GM13976 (cell line): ENCODE measurements at regions not wholly inside any gene's neighbourhood (a gene's known extent, or its start where the extent isn't known, plus 50 kb on each side); places are given as distances from the start of the nearest gene placed in this dataset.

Source experiments
- DNase-seq: peaks from one replicate; pipeline ENCODE4 v3.0.0; 2012; ENCODE audit warnings: low spot score
- in situ Hi-C: fragments of 300-500 bp; cut with MboI; formaldehyde crosslinking; loops from one replicate; pipeline ENCODE4 v1.12.0; 2022; ENCODE audit warnings: low sequenced_read_pairs, mixed read lengths, inconsistent platforms; ENCODE audit not compliant: unreplicated experiment
- TF ChIP-seq, protein P1 (sequence below): IDR thresholded peaks from 2 replicates; pipeline ENCODE4 v1.5.1; 2012; ENCODE audit warnings: borderline replicate concordance, mild to moderate bottlenecking; ENCODE audit not compliant: insufficient read depth; ENCODE audit errors: extremely low read depth, missing control alignments, control extremely low read depth

DNA sequence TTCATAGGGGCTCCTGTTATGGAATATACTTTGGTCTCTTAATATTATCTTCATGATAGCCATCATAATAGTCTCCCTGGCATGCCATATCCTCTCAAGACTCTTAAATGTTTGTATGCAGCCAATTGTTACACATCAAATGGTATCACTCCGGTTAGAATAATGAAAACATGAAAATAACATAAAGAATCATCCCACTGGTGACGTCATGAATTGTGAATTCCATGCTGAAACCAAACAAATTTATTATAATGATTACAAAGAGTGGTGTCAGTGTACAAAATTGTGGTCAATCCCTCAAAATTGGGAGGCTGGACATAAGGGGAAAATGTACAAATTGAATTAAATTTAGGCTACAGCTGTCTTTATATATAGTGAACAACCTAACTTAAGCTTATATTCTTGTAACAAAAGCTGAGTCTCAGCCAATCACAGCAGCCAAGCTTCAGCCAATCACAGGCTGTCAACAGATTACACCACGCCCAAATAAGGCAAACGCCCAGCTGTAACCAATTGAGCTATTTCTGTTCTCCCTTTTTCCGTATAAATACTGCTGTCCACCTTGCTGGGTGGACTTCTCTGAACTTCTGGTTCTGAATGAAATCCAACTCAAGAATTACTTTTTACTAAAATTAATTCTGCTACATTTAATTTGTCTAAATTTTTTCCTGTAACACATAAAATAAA lies 156.1 kb downstream of the CHD9NB start:
- DNase-seq: no peak
- TF ChIP-seq, protein P1, sequence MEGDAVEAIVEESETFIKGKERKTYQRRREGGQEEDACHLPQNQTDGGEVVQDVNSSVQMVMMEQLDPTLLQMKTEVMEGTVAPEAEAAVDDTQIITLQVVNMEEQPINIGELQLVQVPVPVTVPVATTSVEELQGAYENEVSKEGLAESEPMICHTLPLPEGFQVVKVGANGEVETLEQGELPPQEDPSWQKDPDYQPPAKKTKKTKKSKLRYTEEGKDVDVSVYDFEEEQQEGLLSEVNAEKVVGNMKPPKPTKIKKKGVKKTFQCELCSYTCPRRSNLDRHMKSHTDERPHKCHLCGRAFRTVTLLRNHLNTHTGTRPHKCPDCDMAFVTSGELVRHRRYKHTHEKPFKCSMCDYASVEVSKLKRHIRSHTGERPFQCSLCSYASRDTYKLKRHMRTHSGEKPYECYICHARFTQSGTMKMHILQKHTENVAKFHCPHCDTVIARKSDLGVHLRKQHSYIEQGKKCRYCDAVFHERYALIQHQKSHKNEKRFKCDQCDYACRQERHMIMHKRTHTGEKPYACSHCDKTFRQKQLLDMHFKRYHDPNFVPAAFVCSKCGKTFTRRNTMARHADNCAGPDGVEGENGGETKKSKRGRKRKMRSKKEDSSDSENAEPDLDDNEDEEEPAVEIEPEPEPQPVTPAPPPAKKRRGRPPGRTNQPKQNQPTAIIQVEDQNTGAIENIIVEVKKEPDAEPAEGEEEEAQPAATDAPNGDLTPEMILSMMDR: no peak
- in situ Hi-C loops: no loop called here

DNA sequence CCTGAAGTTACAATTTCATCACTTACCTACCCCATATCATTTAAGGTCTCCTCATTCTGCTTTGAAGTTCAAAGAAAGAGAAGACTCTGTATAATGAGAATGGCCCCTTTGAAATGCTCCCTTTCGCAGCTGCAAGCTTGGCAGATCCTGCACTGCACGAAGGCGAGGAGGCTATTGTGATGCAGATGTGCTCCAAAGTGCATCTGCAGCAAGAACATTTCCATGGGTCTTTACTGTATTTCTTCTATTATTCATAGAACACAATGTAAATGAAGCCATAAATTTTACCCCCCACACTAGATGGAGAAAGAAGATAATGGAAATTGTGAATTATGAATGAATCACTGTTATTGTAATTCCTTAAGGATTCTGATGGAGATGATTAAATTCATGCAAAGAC lies 178.7 kb downstream of the CHD9NB start:
- DNase-seq: no peak
- in situ Hi-C loops: no loop called here
- TF ChIP-seq, protein P1: no peak

DNA sequence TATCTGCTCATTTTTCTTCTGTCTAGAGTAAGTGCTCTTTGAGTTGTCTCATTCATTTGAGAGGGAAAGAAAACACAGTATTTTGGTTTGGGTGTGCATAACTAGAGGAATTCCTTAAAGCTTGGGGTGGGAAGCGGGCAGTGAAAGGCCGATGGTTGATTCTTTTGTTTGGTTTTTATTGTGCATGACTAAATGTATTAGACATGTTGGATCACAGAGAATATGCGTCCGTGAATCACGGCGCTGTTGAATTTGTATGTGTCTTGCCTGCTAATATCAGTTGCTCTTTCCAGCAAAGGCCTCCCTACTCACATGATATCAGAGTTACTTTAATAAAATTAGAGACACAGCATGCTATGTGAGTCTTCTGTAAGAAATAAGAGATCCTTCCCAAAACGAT lies 180.0 kb downstream of the CHD9NB start:
- TF ChIP-seq, protein P1: no peak
- no peak for DNase-seq
- in situ Hi-C loops: no loop called here

DNA sequence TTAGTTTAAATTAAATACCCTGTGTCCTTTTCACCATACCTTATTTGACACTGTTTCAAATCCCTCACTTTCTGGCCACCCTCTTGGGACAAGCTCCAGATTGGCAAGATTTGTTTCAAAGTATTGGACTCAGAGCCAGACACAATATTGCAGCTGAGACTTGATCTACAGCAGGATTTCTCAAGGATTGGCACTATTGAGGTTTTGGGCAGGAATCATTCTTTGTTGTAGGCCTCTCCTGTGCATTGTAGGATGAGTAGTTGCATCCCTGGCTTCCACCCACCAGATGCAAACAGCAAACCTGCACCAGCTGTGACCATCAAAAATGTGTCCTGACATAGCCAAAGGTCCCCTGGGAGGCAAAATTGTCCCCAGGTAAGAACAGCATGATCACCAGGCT lies 181.2 kb downstream of the CHD9NB start:
- DNase-seq: no peak
- TF ChIP-seq, protein P1: no peak
- in situ Hi-C loops: no loop called here

DNA sequence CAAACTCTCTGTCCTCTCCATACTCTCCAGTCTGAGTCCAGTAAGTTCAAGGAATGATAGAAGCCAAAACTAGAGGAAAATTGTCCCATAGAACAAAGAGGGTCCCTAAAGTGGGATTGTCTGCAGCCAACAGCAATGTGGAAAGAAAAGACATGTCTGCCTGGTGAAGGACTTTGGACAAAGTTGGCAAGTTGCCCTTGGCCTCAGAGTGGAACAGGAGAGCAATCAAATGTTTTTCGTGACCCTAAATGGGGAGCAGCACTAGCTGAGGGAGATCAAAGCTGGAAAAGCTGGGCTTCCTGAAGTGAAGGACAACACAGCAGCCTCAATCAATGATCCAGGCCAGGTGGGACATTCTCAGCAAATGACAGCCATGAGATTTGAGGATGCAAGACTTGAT lies 183.5 kb downstream of the CHD9NB start:
- TF ChIP-seq, protein P1: no peak
- in situ Hi-C loops: no loop called here
- no peak for DNase-seq

DNA sequence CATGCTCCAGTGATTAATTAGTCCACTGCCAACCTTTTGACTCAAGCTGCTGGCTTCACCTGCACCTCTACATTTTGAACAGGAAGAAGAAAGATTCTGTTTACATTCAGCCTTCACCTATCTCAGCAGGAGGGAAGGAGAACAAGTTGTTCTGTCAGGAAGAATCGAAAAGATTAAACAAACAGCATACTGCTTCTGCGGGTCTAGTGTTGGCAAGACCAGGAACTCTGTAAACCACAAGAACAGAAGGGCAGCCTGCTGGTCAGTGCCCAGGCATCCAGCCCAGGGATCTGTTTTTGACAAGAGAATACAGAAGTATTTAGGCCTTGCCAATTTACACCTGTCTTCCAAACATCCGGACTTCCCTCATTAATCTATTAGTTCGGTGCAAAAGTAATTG lies 189.7 kb downstream of the CHD9NB start:
- in situ Hi-C loops: no loop called here
- TF ChIP-seq, protein P1: no peak
- no peak for DNase-seq
